ENCODE measurements at regions not wholly inside any gene's neighbourhood (a gene's known extent, or its start where the extent isn't known, plus 50 kb on each side); places are given as distances from the start of the nearest gene placed in this dataset.

DNA sequence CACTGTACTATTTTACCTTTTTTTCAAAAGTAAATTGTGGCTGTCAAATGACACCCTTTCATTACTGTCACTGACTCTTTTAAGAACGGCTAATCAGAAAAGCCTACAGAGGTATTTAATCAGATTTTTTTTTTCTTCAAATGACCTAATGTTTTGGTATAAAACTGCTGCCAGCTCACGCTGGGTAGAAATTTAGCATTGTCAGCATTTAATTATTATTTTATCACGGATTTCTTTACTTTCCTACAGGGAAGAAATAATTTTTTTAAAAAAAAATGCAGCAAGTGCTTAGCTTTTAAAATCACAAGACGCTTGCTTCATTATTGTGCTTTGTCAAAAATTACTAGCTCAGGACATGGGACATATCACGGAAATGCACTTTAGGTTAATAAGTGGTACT lies 149.1 kb upstream of the FOXN3 start:
- TF ChIP-seq, protein P1, sequence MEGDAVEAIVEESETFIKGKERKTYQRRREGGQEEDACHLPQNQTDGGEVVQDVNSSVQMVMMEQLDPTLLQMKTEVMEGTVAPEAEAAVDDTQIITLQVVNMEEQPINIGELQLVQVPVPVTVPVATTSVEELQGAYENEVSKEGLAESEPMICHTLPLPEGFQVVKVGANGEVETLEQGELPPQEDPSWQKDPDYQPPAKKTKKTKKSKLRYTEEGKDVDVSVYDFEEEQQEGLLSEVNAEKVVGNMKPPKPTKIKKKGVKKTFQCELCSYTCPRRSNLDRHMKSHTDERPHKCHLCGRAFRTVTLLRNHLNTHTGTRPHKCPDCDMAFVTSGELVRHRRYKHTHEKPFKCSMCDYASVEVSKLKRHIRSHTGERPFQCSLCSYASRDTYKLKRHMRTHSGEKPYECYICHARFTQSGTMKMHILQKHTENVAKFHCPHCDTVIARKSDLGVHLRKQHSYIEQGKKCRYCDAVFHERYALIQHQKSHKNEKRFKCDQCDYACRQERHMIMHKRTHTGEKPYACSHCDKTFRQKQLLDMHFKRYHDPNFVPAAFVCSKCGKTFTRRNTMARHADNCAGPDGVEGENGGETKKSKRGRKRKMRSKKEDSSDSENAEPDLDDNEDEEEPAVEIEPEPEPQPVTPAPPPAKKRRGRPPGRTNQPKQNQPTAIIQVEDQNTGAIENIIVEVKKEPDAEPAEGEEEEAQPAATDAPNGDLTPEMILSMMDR (IDR thresholded peaks at IDR 0.05): no peak
- TF ChIP-seq POLR2A (IDR thresholded peaks at IDR 0.05): no peak

Data from tibial nerve (tissue), 3 donors.